Amniotic epithelial cell (primary cell): ENCODE measurements at regions not wholly inside any gene's neighbourhood (a gene's known extent, or its start where the extent isn't known, plus 50 kb on each side); places are given as distances from the start of the nearest gene placed in this dataset.
A peak's percentile ranks its signal among the peaks of the same experiment; 100 is the strongest.
"Not testable (repeated sequence)": the region's sequence is repeated elsewhere in the genome, so short reads cannot be mapped to it uniquely, and the experiment has no call there.

Source experiments
- DNase-seq: peaks from one replicate; pipeline ENCODE4 v3.0.0-alpha.2; 2010; ENCODE audit warnings: low read depth

DNA sequence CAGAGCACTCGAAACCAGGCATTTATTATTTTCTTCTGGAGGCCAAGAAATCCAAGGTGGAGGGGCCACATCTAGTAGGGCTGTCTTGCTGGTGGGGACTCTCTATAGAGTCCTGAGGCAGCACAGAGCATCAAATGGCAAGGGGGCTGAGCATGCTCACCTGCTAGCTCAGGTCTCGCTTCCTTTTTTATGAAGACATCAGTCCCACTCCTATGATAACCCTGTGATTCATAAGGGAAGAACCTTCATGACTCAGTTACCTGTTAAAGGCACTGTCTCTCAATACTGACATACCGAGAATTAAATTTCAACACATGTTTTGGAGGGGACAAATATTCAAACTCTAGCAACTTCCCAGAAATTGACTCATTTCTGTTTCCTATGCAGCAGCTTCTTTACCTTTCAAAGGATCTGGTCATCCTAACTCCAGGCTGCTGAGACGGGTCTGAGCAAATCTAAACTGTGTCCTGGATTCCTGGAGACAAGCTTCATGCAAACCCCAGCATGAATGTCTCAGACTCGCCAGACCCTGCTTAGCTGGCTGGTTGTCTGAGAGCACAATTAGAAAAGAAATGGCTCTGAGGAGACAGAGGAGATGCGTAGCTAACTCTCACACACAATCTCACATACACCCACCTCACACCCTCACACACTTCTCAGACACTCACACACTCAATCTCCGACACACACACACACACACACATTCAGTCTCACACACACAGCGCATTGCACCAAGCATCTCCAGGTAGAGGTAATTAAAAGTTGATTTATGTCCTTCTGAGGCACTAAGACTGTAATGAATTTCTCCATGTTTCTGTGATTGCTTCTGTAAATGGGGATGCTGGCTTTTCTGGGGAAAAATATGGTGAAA lies 280.8 kb downstream of the BCL2L11 start:
- not testable (repeated sequence) for DNase-seq

DNA sequence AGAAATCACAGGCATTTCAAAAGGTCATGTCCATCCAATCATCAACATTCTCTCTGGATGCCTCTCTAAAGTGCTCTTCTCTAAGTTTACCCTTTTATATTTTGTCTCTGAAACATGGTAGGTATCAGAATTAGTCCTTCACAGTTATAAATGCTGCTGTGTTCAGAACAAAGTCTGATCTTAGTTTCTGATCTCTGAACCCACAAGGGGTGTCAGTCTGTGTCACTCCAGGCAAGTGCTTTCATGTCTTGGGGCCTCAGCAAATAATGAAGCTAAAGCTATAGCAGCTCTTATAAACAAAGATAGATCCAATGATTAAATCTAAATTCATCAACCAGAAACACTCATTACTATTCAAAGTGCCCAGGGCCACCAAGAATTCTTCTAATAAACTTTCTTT lies 281.7 kb downstream of the BCL2L11 start:
- not testable (repeated sequence) for DNase-seq

DNA sequence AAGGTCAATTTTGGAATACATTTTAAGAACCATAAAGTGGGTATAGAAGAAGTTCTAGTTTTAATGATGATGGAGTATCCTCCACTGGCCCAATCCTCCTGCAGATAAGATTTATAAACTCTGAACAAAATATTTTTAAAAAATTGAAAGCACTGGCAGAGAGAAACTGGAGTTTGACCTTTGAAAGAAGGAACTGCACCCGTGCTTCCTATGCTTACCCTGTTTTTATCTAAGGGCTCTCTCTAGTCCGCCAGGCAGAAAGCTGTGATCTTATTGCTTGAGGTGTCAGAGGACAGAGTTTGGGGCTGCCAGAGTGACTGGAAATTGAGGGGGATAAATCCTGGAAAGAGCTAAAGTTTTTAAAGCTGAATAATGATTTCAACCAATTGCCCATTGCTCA lies 282.6 kb downstream of the BCL2L11 start:
- DNase-seq: not testable (repeated sequence)

DNA sequence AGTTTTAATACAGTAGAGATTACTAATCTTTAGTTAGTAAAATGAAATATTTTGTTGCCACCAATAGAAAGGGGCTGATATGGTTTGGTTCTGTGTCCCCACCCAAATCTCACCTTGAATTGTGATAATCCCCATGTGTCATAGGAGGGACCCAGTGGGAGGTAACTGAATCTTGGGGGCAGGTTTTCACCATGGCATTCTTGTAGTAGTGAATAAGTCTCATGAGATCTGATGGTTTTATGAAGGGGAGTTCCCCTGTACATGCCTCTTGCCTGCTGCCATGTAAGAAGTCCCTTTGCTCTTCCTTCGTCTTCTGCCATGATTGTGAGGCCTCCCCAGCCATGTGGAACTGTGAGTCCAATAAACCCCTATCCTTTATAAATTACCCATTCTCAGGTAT lies 285.9 kb downstream of the BCL2L11 start:
- not testable (repeated sequence) for DNase-seq

DNA sequence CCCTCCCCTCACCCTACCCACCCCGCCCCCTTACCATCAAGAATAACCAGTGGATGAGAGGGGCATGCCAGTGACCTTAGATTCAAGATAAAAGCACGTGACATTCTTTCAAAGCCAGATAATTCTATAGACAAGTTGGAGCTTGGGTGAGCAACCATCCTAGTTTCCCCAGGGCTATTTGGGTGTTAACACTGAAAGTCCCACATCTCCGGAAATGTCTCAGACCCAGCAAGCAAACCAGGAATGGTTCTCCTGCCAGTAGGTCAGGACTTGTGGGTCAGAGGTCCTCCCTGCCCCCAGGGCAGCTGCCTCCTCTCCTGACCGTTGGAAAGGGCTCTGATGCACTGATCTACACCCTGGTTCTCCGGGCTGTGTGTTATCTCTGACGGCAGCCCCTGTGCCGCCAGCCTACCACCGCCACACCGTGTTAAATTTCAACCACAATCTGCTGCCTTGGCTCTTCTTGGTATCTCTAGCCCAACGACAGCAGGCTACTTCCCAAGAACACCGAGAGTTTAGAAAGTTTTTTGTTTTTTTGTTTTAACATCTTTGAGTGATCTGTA lies 287.0 kb downstream of the BCL2L11 start:
- peak; percentile 28 for DNase-seq

DNA sequence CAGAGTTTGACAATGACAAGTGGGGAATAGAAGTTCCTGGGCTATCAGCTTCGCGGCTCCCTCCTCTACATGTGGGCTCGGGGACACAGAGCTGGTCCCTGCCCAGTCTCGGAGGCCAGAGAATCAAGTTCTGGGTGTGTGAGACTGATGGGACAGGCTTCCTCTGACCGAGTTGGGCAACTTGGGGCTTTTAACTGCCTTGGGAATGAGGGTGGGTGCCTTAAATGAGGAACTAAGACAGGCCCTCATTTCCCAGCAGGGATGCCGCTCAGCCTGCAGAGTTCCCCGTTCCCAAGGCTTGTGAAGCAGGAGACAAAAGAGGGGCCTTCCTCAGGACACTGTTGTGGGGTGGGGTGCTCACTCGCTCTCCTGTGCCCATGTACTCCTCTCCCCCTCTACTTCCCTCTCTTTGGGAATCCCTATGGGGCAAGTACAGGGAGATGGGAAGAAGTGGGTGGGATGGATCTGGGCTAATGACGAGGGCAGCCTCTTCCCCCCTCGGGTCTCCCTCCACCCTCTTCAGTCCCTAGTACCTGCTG lies 290.2 kb downstream of the BCL2L11 start:
- DNase-seq: not testable (repeated sequence)

DNA sequence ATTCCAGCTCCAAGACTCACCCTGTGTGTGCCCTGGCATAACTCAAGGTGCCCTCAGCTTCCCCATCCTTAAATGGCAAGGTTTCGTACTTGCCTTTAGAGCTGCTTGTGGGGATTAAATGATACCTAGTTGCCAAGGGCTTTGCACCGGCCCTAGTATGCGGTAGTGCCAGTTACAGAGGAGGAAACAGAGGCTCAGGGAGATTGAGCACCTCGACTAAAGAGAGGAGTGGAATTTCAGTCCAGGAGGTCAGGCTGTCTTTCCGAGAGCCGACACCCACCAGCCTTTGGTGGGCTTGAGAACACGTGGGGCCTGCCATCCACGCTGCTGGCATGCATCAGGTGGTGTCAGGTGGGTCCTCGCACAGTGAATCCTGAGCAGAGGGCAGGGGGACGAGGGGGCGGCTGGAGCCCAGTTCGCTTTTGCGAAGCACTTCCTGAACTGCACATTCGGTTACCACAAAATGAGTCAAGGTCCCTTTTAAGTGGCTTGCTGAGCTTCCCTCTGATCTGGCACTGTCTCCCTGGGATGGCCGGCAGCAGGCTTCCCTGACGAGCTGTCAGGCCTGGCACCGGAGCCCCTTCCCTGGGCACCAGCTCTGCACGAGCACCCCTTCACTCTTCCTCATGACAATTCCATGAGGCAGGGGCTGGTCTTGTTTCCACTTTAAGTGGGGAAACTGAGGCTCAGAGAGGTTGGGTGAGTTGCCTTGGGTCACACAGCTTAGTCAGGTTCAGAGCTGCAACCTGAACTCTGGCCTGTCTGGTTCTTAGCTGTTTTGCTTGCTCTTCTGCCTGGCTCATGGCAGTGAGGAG lies 291.4 kb downstream of the BCL2L11 start:
- not testable (repeated sequence) for DNase-seq

DNA sequence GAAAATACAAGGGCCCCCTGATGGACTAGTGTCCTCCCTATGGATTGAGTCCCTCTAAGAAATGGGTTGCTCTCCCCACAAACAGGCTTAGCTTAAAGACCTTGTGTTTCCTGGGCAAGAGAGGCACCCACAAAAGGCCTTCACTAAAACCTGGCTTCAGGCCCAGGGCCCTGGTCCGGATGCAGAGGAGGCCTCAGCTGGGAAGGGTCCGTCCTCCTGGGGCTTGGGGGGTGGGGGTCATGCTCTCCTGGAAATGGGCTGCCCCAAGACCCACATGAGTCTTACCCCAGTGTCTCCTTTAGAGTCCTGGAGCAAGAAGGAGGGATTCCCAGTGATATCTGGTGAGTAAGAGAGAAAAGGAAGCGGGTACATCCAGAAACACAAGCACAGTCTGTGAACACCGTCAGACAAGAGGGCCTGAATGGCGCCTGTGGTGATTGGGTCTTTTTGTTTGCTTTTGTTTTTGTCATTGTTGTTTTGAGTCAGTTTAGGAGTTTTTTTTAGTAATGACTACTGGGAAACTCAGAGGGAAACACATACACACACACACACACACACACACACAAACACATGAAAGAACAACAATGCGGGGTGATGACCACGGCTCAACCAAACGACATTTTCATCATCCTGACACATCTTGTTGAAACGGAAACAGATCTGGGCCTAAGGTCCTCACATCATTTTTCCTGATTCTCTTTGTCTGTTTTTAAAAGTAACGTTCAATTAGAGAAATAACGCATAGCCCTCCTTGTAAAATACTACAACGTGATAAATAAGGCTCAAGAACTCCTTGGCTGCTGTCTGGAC lies 292.3 kb downstream of the BCL2L11 start:
- not testable (repeated sequence) for DNase-seq

DNA sequence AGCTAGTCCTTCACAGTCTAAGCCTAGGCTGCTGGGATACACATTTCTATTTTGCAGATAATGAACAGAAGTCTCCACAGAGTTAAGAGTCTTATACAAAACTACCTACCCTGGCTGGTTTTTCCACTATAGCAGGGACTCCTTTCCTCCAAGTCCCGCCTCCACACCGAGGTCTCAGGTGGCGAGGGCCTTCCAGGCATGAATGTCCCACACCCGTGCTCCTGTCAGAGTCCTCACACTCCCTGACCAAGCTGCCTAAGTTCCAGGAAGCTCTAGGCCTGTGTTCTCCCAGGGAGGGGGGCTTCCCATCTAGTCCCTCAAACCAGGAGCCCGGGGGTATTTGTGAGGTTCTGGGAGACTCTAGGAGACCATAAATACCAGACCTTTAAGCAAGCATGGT lies 293.2 kb downstream of the BCL2L11 start:
- not testable (repeated sequence) for DNase-seq

DNA sequence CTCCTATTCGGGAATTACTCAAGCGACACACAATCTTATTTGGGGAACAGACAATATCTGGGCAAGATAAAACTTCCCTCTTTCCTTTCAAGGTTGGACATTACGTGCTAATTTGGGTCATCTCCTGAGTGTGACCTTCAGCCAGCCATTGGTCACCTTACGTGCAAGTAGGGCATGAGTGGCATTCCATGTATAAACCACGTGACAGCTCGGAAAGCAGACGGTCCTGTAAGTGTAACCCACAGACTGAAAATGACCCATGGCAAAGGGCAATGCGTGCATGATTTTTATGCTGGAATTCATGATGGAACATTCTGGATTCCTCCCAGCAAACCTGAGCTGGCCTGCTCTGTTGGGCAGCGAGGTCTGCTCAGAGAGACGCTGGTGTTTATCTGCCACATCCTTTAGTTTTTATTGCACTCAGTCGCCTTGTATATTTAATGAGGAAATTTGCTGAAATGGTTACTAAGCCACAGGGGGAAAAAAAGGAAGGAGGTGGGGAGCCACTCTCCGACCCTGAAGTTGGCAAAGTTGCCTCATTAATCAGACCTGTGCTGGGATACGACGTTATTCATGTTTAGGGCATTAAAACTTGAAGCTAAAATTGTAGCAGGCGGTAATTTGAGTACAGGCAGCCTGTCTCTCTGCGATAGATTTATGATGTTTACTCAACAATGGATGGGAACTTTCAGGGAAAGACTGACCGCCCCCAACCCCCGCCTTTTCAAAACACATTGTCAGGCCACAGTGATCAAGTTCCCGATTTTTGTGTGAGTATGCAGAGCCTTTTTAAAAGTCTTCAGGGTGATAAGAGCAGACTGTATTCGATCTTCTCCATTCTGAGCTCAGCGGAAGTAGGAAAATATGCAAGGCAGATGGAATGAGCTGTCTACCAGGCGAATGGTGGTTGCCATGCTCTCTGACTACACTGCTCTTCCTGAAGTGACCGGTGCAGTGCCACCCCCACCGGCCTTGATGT lies 295.3 kb downstream of the BCL2L11 start:
- DNase-seq: peak; percentile 28

DNA sequence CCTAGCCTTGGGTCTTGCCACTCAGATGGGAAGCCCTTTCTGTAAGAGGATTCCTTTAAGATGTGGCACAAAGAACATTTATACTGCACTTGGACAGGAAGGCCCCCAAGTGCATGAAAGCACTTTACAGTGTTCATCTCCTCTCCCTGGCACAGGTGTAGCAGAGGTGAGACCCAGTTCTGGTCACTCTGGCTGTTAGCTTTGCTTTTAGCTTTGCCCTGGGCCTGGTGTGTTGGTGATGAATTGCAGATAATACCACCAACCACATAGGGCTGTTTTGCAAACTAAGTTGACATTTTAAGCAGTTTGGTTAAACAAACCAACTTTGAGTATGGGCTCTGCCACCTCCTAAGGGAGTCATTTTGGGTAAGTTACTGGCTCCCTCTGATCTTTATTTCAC lies 296.3 kb downstream of the BCL2L11 start:
- not testable (repeated sequence) for DNase-seq

DNA sequence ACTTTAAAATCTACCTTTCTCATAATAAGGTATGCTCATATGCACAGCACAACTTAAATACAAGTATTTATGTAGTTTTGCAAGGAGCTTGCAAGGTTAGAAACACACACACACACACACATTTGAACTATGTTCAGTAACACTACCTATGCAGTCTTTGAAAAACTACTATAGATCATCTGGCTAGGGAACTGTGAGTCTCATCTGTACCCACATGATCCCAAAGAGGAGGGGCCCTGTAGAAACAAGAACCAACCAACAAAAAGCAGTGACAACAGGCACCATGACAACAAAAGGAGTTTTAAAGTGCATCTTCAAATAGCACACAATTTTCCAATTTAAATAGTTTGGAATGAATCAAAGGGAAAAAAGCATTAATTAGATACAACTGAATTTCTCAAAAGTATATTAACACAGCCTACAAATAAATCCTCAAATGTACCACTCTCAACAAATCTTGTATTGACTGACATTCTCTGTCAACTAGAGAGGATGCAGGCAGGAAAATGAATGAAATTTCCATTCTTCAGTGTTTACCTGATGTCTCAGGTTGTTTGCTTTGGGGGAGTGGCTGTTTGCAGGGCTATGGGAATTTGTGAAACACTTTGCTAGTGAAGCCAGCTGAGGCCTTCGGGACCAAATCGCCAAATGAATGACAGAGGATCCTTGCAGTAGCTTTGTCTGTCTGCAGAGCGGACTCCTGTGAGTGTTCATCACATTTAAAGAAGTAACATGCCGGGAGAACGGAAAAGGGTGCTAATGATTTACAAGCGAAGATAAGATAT lies 297.6 kb downstream of the BCL2L11 start:
- DNase-seq: not testable (repeated sequence)

DNA sequence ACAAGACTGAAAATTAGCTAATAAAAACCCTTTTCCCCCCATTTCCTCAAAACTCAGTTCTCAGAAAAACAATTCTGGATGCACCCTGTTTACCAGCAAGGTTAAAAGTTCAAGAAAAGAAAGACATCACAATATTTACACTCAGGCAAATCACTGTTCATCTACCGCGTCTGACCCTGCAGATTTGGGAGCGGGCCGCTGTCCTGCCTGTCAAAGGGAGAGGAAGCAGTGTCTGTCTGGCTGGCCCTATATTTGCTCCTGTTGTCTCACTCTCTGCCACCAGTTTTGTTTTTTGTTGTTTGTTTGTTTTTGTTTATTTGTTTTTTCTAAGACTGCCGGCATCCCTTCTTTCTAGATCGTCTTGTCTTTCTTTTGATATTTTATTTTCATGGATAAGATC lies 299.4 kb downstream of the BCL2L11 start:
- DNase-seq: not testable (repeated sequence)

DNA sequence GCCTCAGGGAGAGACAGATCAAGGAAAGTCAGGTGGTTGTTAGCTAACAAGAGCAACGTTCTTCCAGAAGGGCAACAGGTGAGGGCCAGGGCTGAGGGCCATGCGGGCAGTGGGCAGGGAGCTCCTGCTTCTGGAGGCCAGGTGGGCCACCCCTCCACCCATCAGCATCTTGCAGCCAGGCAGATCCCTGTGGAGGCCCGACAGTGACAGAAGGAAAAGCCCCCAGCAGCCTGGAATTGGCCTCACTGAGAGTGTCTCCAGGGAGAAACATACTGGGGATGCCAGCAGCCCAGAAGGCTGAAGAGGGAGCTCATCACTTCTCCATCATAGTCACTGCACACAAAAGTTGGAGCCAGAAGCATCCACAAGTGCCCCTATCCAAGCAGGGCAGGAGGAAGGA lies 300.1 kb downstream of the BCL2L11 start:
- not testable (repeated sequence) for DNase-seq

DNA sequence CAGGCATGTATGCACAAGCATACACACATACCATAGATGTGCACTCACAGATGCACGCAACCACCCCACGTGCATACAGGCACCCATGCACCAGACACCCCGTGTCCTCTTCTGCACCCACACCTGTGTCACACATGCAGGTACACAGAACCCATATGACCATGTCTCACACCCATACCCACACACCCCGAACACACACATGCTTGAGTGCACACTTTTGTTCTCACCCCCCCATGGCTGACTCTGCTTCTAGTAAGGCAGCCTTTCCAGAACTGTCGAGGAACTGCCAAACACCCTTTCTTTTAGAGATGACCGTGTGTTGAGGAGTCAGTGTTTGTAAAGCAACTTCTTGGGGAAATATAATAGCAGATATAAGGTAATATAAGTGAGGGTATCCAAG lies 301.2 kb downstream of the BCL2L11 start:
- DNase-seq: not testable (repeated sequence)

DNA sequence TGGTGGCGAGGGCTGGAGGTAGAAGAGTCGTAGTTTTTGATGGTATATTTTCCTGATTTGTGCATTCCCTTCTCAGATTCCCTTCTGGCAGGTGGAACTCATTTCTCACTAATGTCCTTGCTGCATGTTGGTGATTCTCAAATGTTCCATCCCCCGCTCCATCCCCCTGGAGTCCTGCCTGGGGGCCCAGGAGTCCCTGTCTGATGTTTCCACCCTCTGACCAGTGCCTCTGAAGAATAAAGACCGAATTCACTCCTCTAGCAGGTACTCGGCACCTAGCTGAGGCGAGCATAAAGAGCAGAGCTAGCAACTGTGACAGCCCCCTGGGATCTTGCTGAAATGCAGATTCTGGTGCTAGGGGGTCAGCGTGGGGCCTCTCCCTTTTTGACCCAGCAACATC lies 301.8 kb downstream of the BCL2L11 start:
- not testable (repeated sequence) for DNase-seq

DNA sequence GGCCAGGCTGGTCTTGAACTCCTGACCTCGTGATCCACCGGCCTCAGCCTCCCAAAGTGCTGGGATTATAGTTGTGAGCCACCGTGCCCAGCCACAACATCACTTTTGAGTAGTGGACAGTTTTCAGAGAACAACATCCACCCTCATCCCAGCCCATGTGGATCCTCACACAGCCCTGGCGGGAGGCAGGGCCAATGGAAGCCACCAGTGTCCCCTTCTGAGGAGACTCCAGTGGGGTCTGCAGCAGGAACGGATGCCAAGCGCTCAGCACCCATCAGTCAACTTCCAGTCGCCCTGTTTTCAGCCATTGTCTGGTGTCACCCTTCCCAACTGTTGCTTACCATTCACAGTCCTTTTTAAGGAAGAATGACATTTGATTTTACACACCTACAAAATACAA lies 302.5 kb downstream of the BCL2L11 start:
- DNase-seq: not testable (repeated sequence)

DNA sequence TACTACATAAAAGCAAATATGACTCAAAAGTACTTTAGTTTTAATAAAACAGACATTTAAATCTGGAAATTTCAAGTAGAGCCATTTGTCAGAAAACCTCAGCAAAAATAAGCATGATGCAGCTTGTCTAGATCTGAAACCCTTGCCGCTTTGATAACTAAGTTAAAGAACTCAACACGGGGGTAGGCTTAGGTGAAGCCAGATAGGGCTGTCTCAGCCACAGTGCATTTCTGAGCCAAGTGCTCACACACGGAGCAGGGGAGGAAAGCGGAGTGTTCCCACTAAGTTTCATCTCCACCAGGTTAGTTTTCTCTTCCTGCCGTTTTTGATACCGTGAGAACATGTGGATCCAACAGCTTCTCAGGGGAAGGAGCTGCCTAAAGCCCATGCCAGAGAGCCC lies 303.5 kb downstream of the BCL2L11 start:
- DNase-seq: not testable (repeated sequence)

DNA sequence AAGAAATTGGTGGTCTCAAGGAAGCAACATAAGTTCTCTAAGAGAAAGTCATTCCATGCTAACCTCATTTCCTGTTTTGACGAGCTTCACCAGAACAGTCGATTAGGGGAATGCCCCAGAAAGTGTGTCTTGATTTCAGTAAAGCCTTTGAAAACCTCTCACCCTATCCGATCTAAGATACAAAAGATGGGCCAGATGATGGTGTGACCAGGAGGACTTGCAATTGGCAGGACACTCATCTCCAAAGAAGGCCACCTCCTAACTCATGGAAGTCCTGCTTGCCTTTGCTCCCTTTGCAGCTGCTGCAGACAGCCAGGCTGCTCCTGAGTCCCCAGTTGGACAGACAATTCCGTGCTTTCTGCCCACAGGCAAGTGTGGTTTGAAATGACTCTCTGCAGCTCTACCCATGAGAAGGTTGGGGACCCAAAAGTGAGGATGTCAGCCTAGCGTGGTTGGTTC lies 304.2 kb downstream of the BCL2L11 start:
- DNase-seq: not testable (repeated sequence)
